ENCODE measurements at regions not wholly inside any gene's neighbourhood (a gene's known extent, or its start where the extent isn't known, plus 50 kb on each side); places are given as distances from the start of the nearest gene placed in this dataset.
"Not testable (repeated sequence)": the region's sequence is repeated elsewhere in the genome, so short reads cannot be mapped to it uniquely, and the experiment has no call there.

GRCh38 chr21:17238468-17238867 lies 274.4 kb upstream of the CXADR start:
- TF ChIP-seq JUND (IDR thresholded peaks at IDR 0.05; ENCODE audit: low read depth): no peak
- no peak for DNase-seq (ENCODE audit: low read depth in 1 of 2, low spot score in 1 of 2)
- in situ Hi-C loops (cut with HindIII; ENCODE audit: low pct_unique_long_range_greater_than_20kb, low sequenced_read_pairs): no loop called here

GRCh38 chr21:17250778-17251241 lies 262.0 kb upstream of the CXADR start:
- DNase-seq (ENCODE audit: low read depth in 1 of 2, low spot score in 1 of 2): no peak
- in situ Hi-C loops (cut with HindIII; ENCODE audit: low pct_unique_long_range_greater_than_20kb, low sequenced_read_pairs): no loop called here
- no peak for TF ChIP-seq JUND (IDR thresholded peaks at IDR 0.05; ENCODE audit: low read depth)

GRCh38 chr21:17257784-17258183 lies 255.1 kb upstream of the CXADR start:
- DNase-seq (ENCODE audit: low read depth in 1 of 2, low spot score in 1 of 2): no peak
- TF ChIP-seq JUND (IDR thresholded peaks at IDR 0.05; ENCODE audit: low read depth): no peak
- in situ Hi-C loops (cut with HindIII; ENCODE audit: low pct_unique_long_range_greater_than_20kb, low sequenced_read_pairs): no loop called here

- TF ChIP-seq JUND (IDR thresholded peaks at IDR 0.05; ENCODE audit: low read depth): no peak
- in situ Hi-C loops (cut with HindIII; ENCODE audit: low pct_unique_long_range_greater_than_20kb, low sequenced_read_pairs): no loop called here
- no peak for DNase-seq (ENCODE audit: low read depth in 1 of 2, low spot score in 1 of 2)
These were observed 248.7 kb upstream of the CXADR start for GRCh38 chr21:17264182-17264581.

- no peak for TF ChIP-seq JUND (IDR thresholded peaks at IDR 0.05; ENCODE audit: low read depth)
- in situ Hi-C loops (cut with HindIII; ENCODE audit: low pct_unique_long_range_greater_than_20kb, low sequenced_read_pairs): no loop called here
- no peak for DNase-seq (ENCODE audit: low read depth in 1 of 2, low spot score in 1 of 2)
These were observed 243.1 kb upstream of the CXADR start for GRCh38 chr21:17269760-17270159.

GRCh38 chr21:17270229-17270628 lies 242.6 kb upstream of the CXADR start:
- TF ChIP-seq JUND (IDR thresholded peaks at IDR 0.05; ENCODE audit: low read depth): no peak
- DNase-seq (ENCODE audit: low read depth in 1 of 2, low spot score in 1 of 2): peak; percentile 49 to 73
- in situ Hi-C loops (cut with HindIII; ENCODE audit: low pct_unique_long_range_greater_than_20kb, low sequenced_read_pairs): no loop called here

- no peak for TF ChIP-seq JUND (IDR thresholded peaks at IDR 0.05; ENCODE audit: low read depth)
- in situ Hi-C loops (cut with HindIII; ENCODE audit: low pct_unique_long_range_greater_than_20kb, low sequenced_read_pairs): no loop called here
- no peak for DNase-seq (ENCODE audit: low read depth in 1 of 2, low spot score in 1 of 2)
These were observed 233.2 kb upstream of the CXADR start for GRCh38 chr21:17279663-17280062.

GRCh38 chr21:17293016-17293562 lies 219.8 kb upstream of the CXADR start:
- in situ Hi-C loops (cut with HindIII; ENCODE audit: low pct_unique_long_range_greater_than_20kb, low sequenced_read_pairs): not testable (repeated sequence)
- DNase-seq (ENCODE audit: low read depth in 1 of 2, low spot score in 1 of 2): peak in 1 of 2 experiments; percentile 25

GRCh38 chr21:17295997-17296396 lies 216.8 kb upstream of the CXADR start:
- DNase-seq (ENCODE audit: low read depth in 1 of 2, low spot score in 1 of 2): no peak
- TF ChIP-seq JUND (IDR thresholded peaks at IDR 0.05; ENCODE audit: low read depth): no peak
- in situ Hi-C loops (cut with HindIII; ENCODE audit: low pct_unique_long_range_greater_than_20kb, low sequenced_read_pairs): no loop called here

- in situ Hi-C loops (cut with HindIII; ENCODE audit: low pct_unique_long_range_greater_than_20kb, low sequenced_read_pairs); DNase-seq (ENCODE audit: low read depth in 1 of 2, low spot score in 1 of 2): not testable (repeated sequence)
These were observed 213.3 kb upstream of the CXADR start for GRCh38 chr21:17299576-17299975.

GRCh38 chr21:17327715-17328114 lies 185.1 kb upstream of the CXADR start:
- DNase-seq (ENCODE audit: low read depth in 1 of 2, low spot score in 1 of 2); in situ Hi-C loops (cut with HindIII; ENCODE audit: low pct_unique_long_range_greater_than_20kb, low sequenced_read_pairs): not testable (repeated sequence)

GRCh38 chr21:17334484-17334883 lies 178.4 kb upstream of the CXADR start:
- no peak for DNase-seq (ENCODE audit: low read depth in 1 of 2, low spot score in 1 of 2)
- no peak for TF ChIP-seq JUND (IDR thresholded peaks at IDR 0.05; ENCODE audit: low read depth)
- in situ Hi-C loops (cut with HindIII; ENCODE audit: low pct_unique_long_range_greater_than_20kb, low sequenced_read_pairs): no loop called here

GRCh38 chr21:17340081-17340480 lies 172.8 kb upstream of the CXADR start:
- in situ Hi-C loops (cut with HindIII; ENCODE audit: low pct_unique_long_range_greater_than_20kb, low sequenced_read_pairs): no loop called here
- no peak for TF ChIP-seq JUND (IDR thresholded peaks at IDR 0.05; ENCODE audit: low read depth)

GRCh38 chr21:17343055-17343454 lies 169.8 kb upstream of the CXADR start:
- peak; percentile 18 to 84 for DNase-seq (ENCODE audit: low read depth in 1 of 2, low spot score in 1 of 2)
- no peak for TF ChIP-seq JUND (IDR thresholded peaks at IDR 0.05; ENCODE audit: low read depth)
- in situ Hi-C loops (cut with HindIII; ENCODE audit: low pct_unique_long_range_greater_than_20kb, low sequenced_read_pairs): no loop called here

More at GRCh38 chr21:17340081-17340480, 172.8 kb upstream of the CXADR start:
- DNase-seq (ENCODE audit: low read depth in 1 of 2, low spot score in 1 of 2): no peak
